GM19468 (cell line): ENCODE measurements at regions not wholly inside any gene's neighbourhood (a gene's known extent, or its start where the extent isn't known, plus 50 kb on each side); places are given as distances from the start of the nearest gene placed in this dataset.
"Not testable (repeated sequence)": the region's sequence is repeated elsewhere in the genome, so short reads cannot be mapped to it uniquely, and the experiment has no call there.

Source experiments
- ATAC-seq: cut with Tn5 transposase; IDR thresholded peaks from one replicate; pipeline ENCODE4 v1.9.1; 2021; ENCODE audit warnings: mild to moderate bottlenecking, moderate library complexity, moderate number of reproducible peaks; ENCODE audit not compliant: unreplicated experiment; ENCODE audit errors: extremely low read depth

- ATAC-seq = no peak
Observed at GRCh38 chr5:162593881-162594280, 526.3 kb downstream of the GABRG2 start.

- no peak for ATAC-seq
Observed at GRCh38 chr5:162603443-162604070, 536.0 kb downstream of the GABRG2 start.

GRCh38 chr5:162607879-162608278 is 540.3 kb downstream of the GABRG2 start:
- ATAC-seq = no peak

- ATAC-seq = not testable (repeated sequence)
Observed at GRCh38 chr5:162621726-162622263, 554.2 kb downstream of the GABRG2 start.

GRCh38 chr5:162624110-162624509 is 556.5 kb downstream of the GABRG2 start:
- no peak for ATAC-seq

GRCh38 chr5:162637481-162637880 is 569.9 kb downstream of the GABRG2 start:
- no peak for ATAC-seq

- ATAC-seq = no peak
Observed at GRCh38 chr5:162638849-162639248, 571.3 kb downstream of the GABRG2 start.

- no peak for ATAC-seq
Observed at GRCh38 chr5:162641142-162641813, 573.7 kb downstream of the GABRG2 start.

GRCh38 chr5:162654661-162655405 is 587.3 kb downstream of the GABRG2 start:
- no peak for ATAC-seq

- no peak for ATAC-seq
Observed at GRCh38 chr5:162657076-162657475, 589.5 kb downstream of the GABRG2 start.

- no peak for ATAC-seq
Observed at GRCh38 chr5:162664846-162665245, 597.3 kb downstream of the GABRG2 start.

GRCh38 chr5:162668926-162669325 is 601.4 kb downstream of the GABRG2 start:
- ATAC-seq = no peak

- ATAC-seq = no peak
Observed at GRCh38 chr5:162672061-162672460, 604.5 kb downstream of the GABRG2 start.

- ATAC-seq = no peak
Observed at GRCh38 chr5:162683284-162683683, 615.7 kb downstream of the GABRG2 start.

- ATAC-seq = no peak
Observed at GRCh38 chr5:162684145-162684544, 616.6 kb downstream of the GABRG2 start.

GRCh38 chr5:162685302-162685701 is 617.7 kb downstream of the GABRG2 start:
- ATAC-seq = no peak

- ATAC-seq = not testable (repeated sequence)
Observed at GRCh38 chr5:162696272-162696671, 628.7 kb downstream of the GABRG2 start.

GRCh38 chr5:162699361-162699760 is 631.8 kb downstream of the GABRG2 start:
- no peak for ATAC-seq

- ATAC-seq = no peak
Observed at GRCh38 chr5:162703914-162704313, 636.3 kb downstream of the GABRG2 start.

- ATAC-seq = no peak
Observed at GRCh38 chr5:162711244-162711643, 643.7 kb downstream of the GABRG2 start.

- no peak for ATAC-seq
Observed at GRCh38 chr5:162719720-162720119, 652.1 kb downstream of the GABRG2 start.
